HG03575 (cell line): ENCODE measurements at regions not wholly inside any gene's neighbourhood (a gene's known extent, or its start where the extent isn't known, plus 50 kb on each side); places are given as distances from the start of the nearest gene placed in this dataset.
"Not testable (repeated sequence)": the region's sequence is repeated elsewhere in the genome, so short reads cannot be mapped to it uniquely, and the experiment has no call there.

Source experiments
- ATAC-seq: cut with Tn5 transposase; IDR thresholded peaks from one replicate; pipeline ENCODE4 v1.9.1; 2021; ENCODE audit not compliant: unreplicated experiment, insufficient number of reproducible peaks, low FRiP score; ENCODE audit errors: extremely low read depth

- ATAC-seq, result no peak
These were observed 198.2 kb upstream of the GHR start for GRCh38 chr5:42225009-42225408.

- ATAC-seq, result no peak
These were observed 195.0 kb upstream of the GHR start for GRCh38 chr5:42228279-42228678.

GRCh38 chr5:42230839-42231238 lies 192.4 kb upstream of the GHR start:
- ATAC-seq, result no peak

- ATAC-seq, result no peak
These were observed 188.0 kb upstream of the GHR start for GRCh38 chr5:42235241-42235640.

GRCh38 chr5:42235837-42236236 lies 187.4 kb upstream of the GHR start:
- ATAC-seq, result no peak

- ATAC-seq, result no peak
These were observed 181.6 kb upstream of the GHR start for GRCh38 chr5:42241636-42242035.

- no peak for ATAC-seq
These were observed 181.0 kb upstream of the GHR start for GRCh38 chr5:42242210-42242609.

GRCh38 chr5:42242881-42243485 lies 180.3 kb upstream of the GHR start:
- ATAC-seq, result no peak

GRCh38 chr5:42252306-42252705 lies 170.9 kb upstream of the GHR start:
- no peak for ATAC-seq

- ATAC-seq, result not testable (repeated sequence)
These were observed 163.3 kb upstream of the GHR start for GRCh38 chr5:42259914-42260313.

GRCh38 chr5:42267091-42267490 lies 156.1 kb upstream of the GHR start:
- ATAC-seq, result no peak

GRCh38 chr5:42268170-42268569 lies 155.1 kb upstream of the GHR start:
- ATAC-seq, result not testable (repeated sequence)

- no peak for ATAC-seq
These were observed 154.6 kb upstream of the GHR start for GRCh38 chr5:42268630-42269029.

- ATAC-seq, result no peak
These were observed 152.5 kb upstream of the GHR start for GRCh38 chr5:42270771-42271170.

GRCh38 chr5:42274913-42275312 lies 148.3 kb upstream of the GHR start:
- no peak for ATAC-seq

GRCh38 chr5:42277293-42277692 lies 145.9 kb upstream of the GHR start:
- ATAC-seq, result no peak

GRCh38 chr5:42284584-42284983 lies 138.7 kb upstream of the GHR start:
- ATAC-seq, result no peak

GRCh38 chr5:42285230-42285629 lies 138.0 kb upstream of the GHR start:
- no peak for ATAC-seq

GRCh38 chr5:42300496-42300895 lies 122.7 kb upstream of the GHR start:
- no peak for ATAC-seq

- ATAC-seq, result no peak
These were observed 121.9 kb upstream of the GHR start for GRCh38 chr5:42301349-42301748.

- ATAC-seq, result no peak
These were observed 121.1 kb upstream of the GHR start for GRCh38 chr5:42302186-42302585.
